Lower leg skin (tissue), 3 donors: ENCODE measurements at regions not wholly inside any gene's neighbourhood (a gene's known extent, or its start where the extent isn't known, plus 50 kb on each side); places are given as distances from the start of the nearest gene placed in this dataset.

Experiments
- CTCF ChIP-seq, 3 donors: fragments of 450-650 bp; IDR thresholded peaks; one replicate each; pipeline ENCODE4 v1.5.1; 2016; ENCODE audit warnings: antibody characterized with exemption in 3 of 3, mild to moderate bottlenecking in 3 of 3, moderate library complexity in 2 of 3
- POLR2A ChIP-seq, 2 donors: fragments of 450-650 bp; IDR thresholded peaks; one replicate each; pipeline ENCODE4 v1.6.1; 2016 to 2017; ENCODE audit warnings: antibody characterized with exemption in 2 of 2, mild to moderate bottlenecking in 1 of 2, moderate library complexity in 1 of 2

DNA sequence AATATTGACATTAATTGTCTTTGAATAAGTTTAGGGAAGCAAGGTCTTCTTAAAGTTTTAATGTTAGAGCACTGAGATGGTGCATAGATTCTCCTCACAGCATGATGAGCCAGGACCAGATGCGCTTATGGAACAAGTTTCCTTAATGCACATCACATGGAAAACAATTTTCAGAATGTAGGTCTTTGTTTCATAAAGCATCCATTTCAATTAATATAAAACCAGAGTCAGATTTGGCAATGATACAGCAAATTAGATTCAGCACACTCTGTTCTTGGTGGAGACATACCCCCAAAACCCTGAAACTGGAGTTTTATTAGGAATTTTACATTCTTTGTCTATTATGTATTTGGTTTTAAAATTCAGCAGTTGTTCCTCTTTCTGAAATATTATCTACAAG lies 402.1 kb upstream of the SEMA6A start:
- TF ChIP-seq CTCF (IDR thresholded peaks at IDR 0.05), result no peak
- no peak for TF ChIP-seq POLR2A (IDR thresholded peaks at IDR 0.05)
